Panc1 (cell line): ENCODE measurements at regions not wholly inside any gene's neighbourhood (a gene's known extent, or its start where the extent isn't known, plus 50 kb on each side); places are given as distances from the start of the nearest gene placed in this dataset.

ENCODE experiments used
- ATAC-seq: fragments of 200-7000 bp; cut with Tn5 transposase; 2 replicates; pipeline ENCODE4 v1.9.1; 2020; ENCODE audit warnings: mild to moderate bottlenecking, moderate library complexity
- BruUV-seq: library from RNA; stranded (reverse); fragments of 400-500 nt; replicated peaks from 2 replicates; lab custom pipeline; 2021; lab: Mats Ljungman, UMichigan
- CTCF ChIA-PET: fragments of 300-600 bp; sonication (Branson Sonifier 250); formaldehyde crosslinking; loops from one replicate; lab custom pipeline; 2022; ENCODE audit warnings: antibody characterized with exemption; lab: Charles Lee
- POLR2A ChIA-PET: fragments of 300-600 bp; sonication (Branson Sonifier 250); formaldehyde crosslinking; loops from one replicate; lab custom pipeline; 2022; ENCODE audit warnings: antibody characterized with exemption; lab: Charles Lee
- DNase-seq: peaks from one replicate; pipeline ENCODE4 v3.0.0-alpha.2; 2010; ENCODE audit warnings: low read depth, low spot score
- H3K27ac ChIP-seq: 2 replicates; pipeline ENCODE4 v1.5.1; 2011; ENCODE audit warnings: mild to moderate bottlenecking, low read length, inconsistent platforms
- H3K27me3 ChIP-seq: fragments of 200-500 bp; sonication (Bioruptor generic); 2 replicates; pipeline ENCODE4 v1.6.0; 2014; ENCODE audit warnings: low read length, inconsistent platforms; ENCODE audit not compliant: control insufficient read depth, insufficient read depth
- H3K36me3 ChIP-seq: fragments of 200-500 bp; sonication (Bioruptor generic); 2 replicates; pipeline ENCODE4 v1.5.1; 2014; ENCODE audit warnings: inconsistent platforms, mild to moderate bottlenecking, low read length, moderate library complexity; ENCODE audit not compliant: control insufficient read depth, insufficient read depth
- H3K4me1 ChIP-seq: 2 replicates; pipeline ENCODE4 v1.5.1; 2011; ENCODE audit warnings: inconsistent platforms, mild to moderate bottlenecking, low read length, moderate library complexity; ENCODE audit not compliant: control insufficient read depth, insufficient read depth
- H3K4me3 ChIP-seq, 2 experiments: 2 replicates each; pipeline ENCODE4 v1.5.1; 2011 to 2012; ENCODE audit warnings: low read depth in 2 of 2, low read length in 2 of 2, mild to moderate bottlenecking in 2 of 2, inconsistent platforms in 1 of 2, moderate library complexity in 1 of 2
- H3K9me3 ChIP-seq: fragments of 200-500 bp; sonication (Bioruptor generic); 2 replicates; pipeline ENCODE4 v1.5.1; 2014; ENCODE audit warnings: low read depth, mild to moderate bottlenecking, inconsistent platforms, low read length, moderate library complexity; ENCODE audit not compliant: control insufficient read depth, insufficient read depth
- CTCF ChIP-seq: fragments of 450-650 bp; IDR thresholded peaks from 2 replicates; pipeline ENCODE4 v1.5.1; 2017; ENCODE audit warnings: mild to moderate bottlenecking
- POLR2AphosphoS5 ChIP-seq: IDR thresholded peaks from 2 replicates; pipeline ENCODE4 v1.6.1; 2012; ENCODE audit warnings: mild to moderate bottlenecking, low read depth, low read length, moderate library complexity
- REST ChIP-seq, 2 experiments: IDR thresholded peaks; 2 replicates each; pipeline ENCODE4 v1.6.1; 2011 to 2012; ENCODE audit warnings: low read depth in 2 of 2, control low read depth in 1 of 2, low read length in 1 of 2, mild to moderate bottlenecking in 1 of 2, moderate library complexity in 1 of 2; ENCODE audit not compliant: insufficient read depth in 1 of 2
- SIN3A ChIP-seq: IDR thresholded peaks from 2 replicates; pipeline ENCODE4 v1.6.1; 2012; ENCODE audit warnings: low read depth, mild to moderate bottlenecking, low read length, moderate library complexity, borderline replicate concordance; ENCODE audit not compliant: insufficient read depth
- TCF7L2 ChIP-seq: IDR thresholded peaks from 2 replicates; pipeline ENCODE4 v1.6.1; 2011; ENCODE audit warnings: mild to moderate bottlenecking, low read depth, low read length, inconsistent platforms
- in situ Hi-C: cut with HindIII; loops from 2 replicates; pipeline ENCODE4 v1.10.0; 2016; ENCODE audit warnings: low sequenced_read_pairs, low pct_unique_long_range_greater_than_20kb
- intact Hi-C: fragments of 100-400 bp; cut with micrococcal nuclease; formaldehyde crosslinking; loops from one replicate; pipeline ENCODE4 v1.10.0; 2022; ENCODE audit not compliant: unreplicated experiment

- CTCF ChIA-PET, result interaction anchor here (0.6 kb wide), 1 partner anchor 89 kb away, joined by 5 read pairs; no protein-coding TSS in a partner anchor
- Histone ChIP-seq H3K27me3 (no peaks in the 10 kb centered on the region), H3K9me3 (no peaks in the 10 kb centered on the region), H3K4me1 (peaks cover 8% of the 10 kb centered on the region; the same call in 1 of the 2 replicates), H3K27ac (0 out of 2 replicates have a peak overlapping the region, but pooled peaks have one; percentile 6), H3K36me3 (no peaks in the 10 kb centered on the region), H3K4me3 (no peak overlapping the region)
- no peak for ATAC-seq
- DNase-seq, result no peak
- BruUV-seq, result no TSS peak
- intact Hi-C loops, result no loop called here
- POLR2A ChIA-PET, result no interaction called here
- in situ Hi-C loops, result no loop called here
- TF ChIP-seq CTCF, result no peak
- no peak for TF ChIP-seq REST (IDR thresholded peaks at IDR 0.05; ENCODE audit: insufficient read depth in 1 of 2, low read depth in 2 of 2, low read length in 1 of 2)
- TF ChIP-seq SIN3A, result no peak
- TF ChIP-seq TCF7L2, result no peak
- TF ChIP-seq POLR2AphosphoS5, result no peak
Observed at GRCh38 chr17:72345088-72345487, 224.3 kb downstream of the SOX9 start.

GRCh38 chr17:72345536-72345935 is 224.7 kb downstream of the SOX9 start:
- H3K36me3 ChIP-seq, result no peaks in the 10 kb centered on the region
- intact Hi-C loops (no loop called here), in situ Hi-C loops (no loop called here)
- no peak for DNase-seq
- no peak overlapping the region for H3K4me3 ChIP-seq
- ATAC-seq, result no peak
- no peak overlapping the region for H3K27ac ChIP-seq
- no peaks in the 10 kb centered on the region for H3K27me3 ChIP-seq
- peaks cover 8% of the 10 kb centered on the region; the same call in 1 of the 2 replicates for H3K4me1 ChIP-seq
- TF ChIP-seq POLR2AphosphoS5, result no peak
- TF ChIP-seq REST (IDR thresholded peaks at IDR 0.05; ENCODE audit: insufficient read depth in 1 of 2, low read depth in 2 of 2, low read length in 1 of 2), result no peak
- no peak; the same call in 1 of the 2 replicates for TF ChIP-seq CTCF
- TF ChIP-seq TCF7L2, result no peak
- TF ChIP-seq SIN3A, result no peak
- no TSS peak for BruUV-seq
- ChIA-PET CTCF (interaction anchor here (0.6 kb wide), 1 partner anchor 88 kb away, joined by 5 read pairs; no protein-coding TSS in a partner anchor), POLR2A (no interaction called here)
- no peaks in the 10 kb centered on the region for H3K9me3 ChIP-seq
